ENCODE measurements at regions not wholly inside any gene's neighbourhood (a gene's known extent, or its start where the extent isn't known, plus 50 kb on each side); places are given as distances from the start of the nearest gene placed in this dataset.

GRCh38 chr11:81220146-81220895 is 1513.3 kb downstream of the FAM181B start:
- DNase-seq = no peak
- 95% methylated on average over 6 of the region's 9 CpGs for WGBS
- Histone ChIP-seq H3K18ac (ENCODE audit: low read depth in 1 of 2, low read length in 2 of 2) (no peak overlapping the region), H3K27me3 (ENCODE audit: control insufficient read depth in 1 of 2, insufficient read depth in 1 of 2, low read length in 2 of 2) (no peaks in the 10 kb centered on the region), H4K91ac (ENCODE audit: low read length) (no peak overlapping the region), H2BK120ac (ENCODE audit: low read depth, low read length) (no peak overlapping the region), H3K27ac (ENCODE audit: low read length, poor library complexity, severe bottlenecking) (peak overlapping the region; percentile 38), H3K36me3 (ENCODE audit: control insufficient read depth in 1 of 2, insufficient read depth in 2 of 2, low read depth in 1 of 2, low read length in 2 of 2) (no peaks in the 10 kb centered on the region), H3K79me1 (replicated peaks; ENCODE audit: low read length, poor library complexity, severe bottlenecking) (no peaks in the 10 kb centered on the region), H3K9ac (ENCODE audit: low read length) (no peak overlapping the region), H2BK15ac (ENCODE audit: low read depth, poor library complexity, severe bottlenecking) (no peak overlapping the region), H3K14ac (ENCODE audit: low read length in 2 of 2) (no peak overlapping the region), H2BK5ac (ENCODE audit: low read depth, low read length, poor library complexity, severe bottlenecking) (no peak overlapping the region), H2AFZ (ENCODE audit: low read depth, low read length) (no peak overlapping the region), H4K8ac (ENCODE audit: low read length) (no peak overlapping the region), H3K4ac (ENCODE audit: low read depth in 1 of 2, low read length in 2 of 2) (no peak overlapping the region), H2AK5ac (ENCODE audit: low read length, severe bottlenecking) (no peak overlapping the region), H3K4me2 (ENCODE audit: low read length, poor library complexity, severe bottlenecking) (peak overlapping the region; percentile 1), H3K9me3 (ENCODE audit: control insufficient read depth, low read length) (no peaks in the 10 kb centered on the region), H2BK12ac (ENCODE audit: low read length in 2 of 2) (no peak overlapping the region), H3K4me1 (ENCODE audit: control insufficient read depth, insufficient read depth, low read depth, low read length) (no peaks in the 10 kb centered on the region), H3K4me3 (ENCODE audit: insufficient read depth in 1 of 2, low read depth in 1 of 2, low read length in 2 of 2) (no peak overlapping the region), H3K23ac (ENCODE audit: low read length in 2 of 2) (no peak overlapping the region)

- Histone ChIP-seq H2BK120ac (ENCODE audit: low read depth, low read length) (no peak overlapping the region), H3K36me3 (ENCODE audit: control insufficient read depth in 1 of 2, insufficient read depth in 2 of 2, low read depth in 1 of 2, low read length in 2 of 2) (no peaks in the 10 kb centered on the region), H2AK5ac (ENCODE audit: low read length, severe bottlenecking) (no peak overlapping the region)
Measured at GRCh38 chr11:81219661-81220060, 1514.0 kb downstream of the FAM181B start.

GRCh38 chr11:81218440-81218839 is 1515.2 kb downstream of the FAM181B start:
- Histone ChIP-seq H2BK15ac (ENCODE audit: low read depth, poor library complexity, severe bottlenecking) (no peak overlapping the region), H3K9me3 (ENCODE audit: control insufficient read depth, low read length) (no peaks in the 10 kb centered on the region), H4K8ac (ENCODE audit: low read length) (no peak overlapping the region), H3K4me3 (ENCODE audit: insufficient read depth in 1 of 2, low read depth in 1 of 2, low read length in 2 of 2) (no peak overlapping the region), H2AFZ (ENCODE audit: low read depth, low read length) (no peak overlapping the region), H3K4ac (ENCODE audit: low read depth in 1 of 2, low read length in 2 of 2) (no peak overlapping the region), H2AK5ac (ENCODE audit: low read length, severe bottlenecking) (no peak overlapping the region), H3K4me2 (ENCODE audit: low read length, poor library complexity, severe bottlenecking) (no peak overlapping the region), H3K36me3 (ENCODE audit: control insufficient read depth in 1 of 2, insufficient read depth in 2 of 2, low read depth in 1 of 2, low read length in 2 of 2) (no peaks in the 10 kb centered on the region), H2BK120ac (ENCODE audit: low read depth, low read length) (no peak overlapping the region), H3K14ac (ENCODE audit: low read length in 2 of 2) (no peak overlapping the region), H3K23ac (ENCODE audit: low read length in 2 of 2) (no peak overlapping the region), H3K79me1 (replicated peaks; ENCODE audit: low read length, poor library complexity, severe bottlenecking) (no peaks in the 10 kb centered on the region), H3K27ac (ENCODE audit: low read length, poor library complexity, severe bottlenecking) (no peak overlapping the region), H3K4me1 (ENCODE audit: control insufficient read depth, insufficient read depth, low read depth, low read length) (no peaks in the 10 kb centered on the region), H3K18ac (ENCODE audit: low read depth in 1 of 2, low read length in 2 of 2) (no peak overlapping the region), H4K91ac (ENCODE audit: low read length) (no peak overlapping the region), H2BK12ac (ENCODE audit: low read length in 2 of 2) (no peak overlapping the region), H2BK5ac (ENCODE audit: low read depth, low read length, poor library complexity, severe bottlenecking) (no peak overlapping the region), H3K27me3 (ENCODE audit: control insufficient read depth in 1 of 2, insufficient read depth in 1 of 2, low read length in 2 of 2) (no peaks in the 10 kb centered on the region), H3K9ac (ENCODE audit: low read length) (no peak overlapping the region)
- DNase-seq = no peak
- WGBS = 92% methylated on average over 2 of the region's 4 CpGs

More at GRCh38 chr11:81219661-81220060, 1514.0 kb downstream of the FAM181B start:
- no peak overlapping the region for H3K9ac ChIP-seq (ENCODE audit: low read length)
- WGBS = no CpG with 5 or more reads among the region's 1 CpG
- no peak overlapping the region for H2BK5ac ChIP-seq (ENCODE audit: low read depth, low read length, poor library complexity, severe bottlenecking)
- H4K8ac ChIP-seq (ENCODE audit: low read length) = no peak overlapping the region
- no peak overlapping the region for H3K4ac ChIP-seq (ENCODE audit: low read depth in 1 of 2, low read length in 2 of 2)
- no peaks in the 10 kb centered on the region for H3K9me3 ChIP-seq (ENCODE audit: control insufficient read depth, low read length)
- H4K91ac ChIP-seq (ENCODE audit: low read length) = no peak overlapping the region
- no peaks in the 10 kb centered on the region for H3K4me1 ChIP-seq (ENCODE audit: control insufficient read depth, insufficient read depth, low read depth, low read length)
- no peak for DNase-seq
- no peaks in the 10 kb centered on the region for H3K27me3 ChIP-seq (ENCODE audit: control insufficient read depth in 1 of 2, insufficient read depth in 1 of 2, low read length in 2 of 2)
- no peak overlapping the region for H3K4me3 ChIP-seq (ENCODE audit: insufficient read depth in 1 of 2, low read depth in 1 of 2, low read length in 2 of 2)
- peak overlapping the region; percentile 38 for H3K27ac ChIP-seq (ENCODE audit: low read length, poor library complexity, severe bottlenecking)
- H3K23ac ChIP-seq (ENCODE audit: low read length in 2 of 2) = no peak overlapping the region
- no peak overlapping the region for H3K14ac ChIP-seq (ENCODE audit: low read length in 2 of 2)
- no peak overlapping the region for H2BK15ac ChIP-seq (ENCODE audit: low read depth, poor library complexity, severe bottlenecking)
- no peak overlapping the region for H3K4me2 ChIP-seq (ENCODE audit: low read length, poor library complexity, severe bottlenecking)
- no peak overlapping the region for H3K18ac ChIP-seq (ENCODE audit: low read depth in 1 of 2, low read length in 2 of 2)
- no peak overlapping the region for H2AFZ ChIP-seq (ENCODE audit: low read depth, low read length)
- H3K79me1 ChIP-seq (replicated peaks; ENCODE audit: low read length, poor library complexity, severe bottlenecking) = no peaks in the 10 kb centered on the region
- no peak overlapping the region for H2BK12ac ChIP-seq (ENCODE audit: low read length in 2 of 2)

- H3K4me3 ChIP-seq (ENCODE audit: insufficient read depth in 1 of 2, low read depth in 1 of 2, low read length in 2 of 2) = no peak overlapping the region
- no peak overlapping the region for H2BK5ac ChIP-seq (ENCODE audit: low read depth, low read length, poor library complexity, severe bottlenecking)
- H3K79me1 ChIP-seq (replicated peaks; ENCODE audit: low read length, poor library complexity, severe bottlenecking) = no peaks in the 10 kb centered on the region
- WGBS = 95% methylated on average over 2 of the region's 4 CpGs
- H3K4ac ChIP-seq (ENCODE audit: low read depth in 1 of 2, low read length in 2 of 2) = no peak overlapping the region
- H3K4me1 ChIP-seq (ENCODE audit: control insufficient read depth, insufficient read depth, low read depth, low read length) = no peaks in the 10 kb centered on the region
- H3K14ac ChIP-seq (ENCODE audit: low read length in 2 of 2) = no peak overlapping the region
- no peak overlapping the region for H3K4me2 ChIP-seq (ENCODE audit: low read length, poor library complexity, severe bottlenecking)
- no peak overlapping the region for H2AK5ac ChIP-seq (ENCODE audit: low read length, severe bottlenecking)
- no peak overlapping the region for H2AFZ ChIP-seq (ENCODE audit: low read depth, low read length)
- H2BK12ac ChIP-seq (ENCODE audit: low read length in 2 of 2) = no peak overlapping the region
- H2BK120ac ChIP-seq (ENCODE audit: low read depth, low read length) = no peak overlapping the region
- H4K91ac ChIP-seq (ENCODE audit: low read length) = no peak overlapping the region
- H3K9ac ChIP-seq (ENCODE audit: low read length) = no peak overlapping the region
- H3K23ac ChIP-seq (ENCODE audit: low read length in 2 of 2) = no peak overlapping the region
- H3K27me3 ChIP-seq (ENCODE audit: control insufficient read depth in 1 of 2, insufficient read depth in 1 of 2, low read length in 2 of 2) = no peaks in the 10 kb centered on the region
- DNase-seq = no peak
- no peak overlapping the region for H2BK15ac ChIP-seq (ENCODE audit: low read depth, poor library complexity, severe bottlenecking)
- peaks cover 2% of the 10 kb centered on the region for H3K9me3 ChIP-seq (ENCODE audit: control insufficient read depth, low read length)
- H3K18ac ChIP-seq (ENCODE audit: low read depth in 1 of 2, low read length in 2 of 2) = no peak overlapping the region
- no peak overlapping the region for H4K8ac ChIP-seq (ENCODE audit: low read length)
- H3K36me3 ChIP-seq (ENCODE audit: control insufficient read depth in 1 of 2, insufficient read depth in 2 of 2, low read depth in 1 of 2, low read length in 2 of 2) = no peaks in the 10 kb centered on the region
- no peak overlapping the region for H3K27ac ChIP-seq (ENCODE audit: low read length, poor library complexity, severe bottlenecking)
Measured at GRCh38 chr11:81211050-81211449, 1522.6 kb downstream of the FAM181B start.
